ENCODE measurements at regions not wholly inside any gene's neighbourhood (a gene's known extent, or its start where the extent isn't known, plus 50 kb on each side); places are given as distances from the start of the nearest gene placed in this dataset.

DNA sequence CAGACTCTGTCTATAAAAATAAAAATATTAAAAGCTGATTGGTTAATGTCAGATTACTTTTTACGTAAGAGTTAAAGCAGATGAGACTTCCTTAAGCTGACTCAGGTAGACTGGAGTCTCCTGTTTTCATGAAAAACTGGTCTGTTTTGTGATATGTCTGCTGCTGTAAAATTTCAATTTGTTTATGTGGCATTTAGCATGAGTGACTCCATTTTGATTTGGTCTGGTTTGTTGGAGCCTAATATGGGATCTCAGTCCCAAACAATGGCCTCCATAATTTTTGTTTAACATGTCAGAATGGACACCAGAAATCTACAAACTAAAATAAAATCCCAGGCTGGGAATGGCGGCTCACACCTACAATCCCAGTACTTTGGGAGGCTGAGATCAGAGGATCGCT lies 57.8 kb upstream of the LEKR1 start:
- TF ChIP-seq, protein P1, sequence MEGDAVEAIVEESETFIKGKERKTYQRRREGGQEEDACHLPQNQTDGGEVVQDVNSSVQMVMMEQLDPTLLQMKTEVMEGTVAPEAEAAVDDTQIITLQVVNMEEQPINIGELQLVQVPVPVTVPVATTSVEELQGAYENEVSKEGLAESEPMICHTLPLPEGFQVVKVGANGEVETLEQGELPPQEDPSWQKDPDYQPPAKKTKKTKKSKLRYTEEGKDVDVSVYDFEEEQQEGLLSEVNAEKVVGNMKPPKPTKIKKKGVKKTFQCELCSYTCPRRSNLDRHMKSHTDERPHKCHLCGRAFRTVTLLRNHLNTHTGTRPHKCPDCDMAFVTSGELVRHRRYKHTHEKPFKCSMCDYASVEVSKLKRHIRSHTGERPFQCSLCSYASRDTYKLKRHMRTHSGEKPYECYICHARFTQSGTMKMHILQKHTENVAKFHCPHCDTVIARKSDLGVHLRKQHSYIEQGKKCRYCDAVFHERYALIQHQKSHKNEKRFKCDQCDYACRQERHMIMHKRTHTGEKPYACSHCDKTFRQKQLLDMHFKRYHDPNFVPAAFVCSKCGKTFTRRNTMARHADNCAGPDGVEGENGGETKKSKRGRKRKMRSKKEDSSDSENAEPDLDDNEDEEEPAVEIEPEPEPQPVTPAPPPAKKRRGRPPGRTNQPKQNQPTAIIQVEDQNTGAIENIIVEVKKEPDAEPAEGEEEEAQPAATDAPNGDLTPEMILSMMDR (IDR thresholded peaks at IDR 0.05; ENCODE audit: poor library complexity), result no peak
- TF ChIP-seq EZH2 (IDR thresholded peaks at IDR 0.05; ENCODE audit: borderline replicate concordance), result no peak
